ENCODE measurements at regions not wholly inside any gene's neighbourhood (a gene's known extent, or its start where the extent isn't known, plus 50 kb on each side); places are given as distances from the start of the nearest gene placed in this dataset.
"Not testable (repeated sequence)": the region's sequence is repeated elsewhere in the genome, so short reads cannot be mapped to it uniquely, and the experiment has no call there.

DNA sequence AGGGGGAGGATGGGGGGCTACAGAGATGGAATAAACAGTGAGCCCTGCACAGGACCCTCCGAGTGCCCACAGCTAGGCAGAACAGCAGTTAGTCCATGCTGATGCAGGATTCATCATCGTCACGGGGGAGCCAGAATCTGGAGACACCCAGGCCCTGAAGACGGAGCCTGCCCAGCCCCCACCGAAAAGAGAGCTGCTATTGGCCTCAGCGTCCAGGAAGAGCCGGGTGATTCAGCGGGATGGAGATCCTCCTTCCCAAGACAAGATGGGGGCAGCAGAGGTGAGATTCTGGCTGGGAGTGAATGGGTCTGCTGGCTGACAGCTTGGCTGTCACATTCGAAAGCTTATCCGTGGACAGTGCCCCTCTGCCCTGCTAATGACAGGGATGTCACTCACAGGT is 133.6 kb upstream of the CRHR1 start:
- DNase-seq: no peak

DNA sequence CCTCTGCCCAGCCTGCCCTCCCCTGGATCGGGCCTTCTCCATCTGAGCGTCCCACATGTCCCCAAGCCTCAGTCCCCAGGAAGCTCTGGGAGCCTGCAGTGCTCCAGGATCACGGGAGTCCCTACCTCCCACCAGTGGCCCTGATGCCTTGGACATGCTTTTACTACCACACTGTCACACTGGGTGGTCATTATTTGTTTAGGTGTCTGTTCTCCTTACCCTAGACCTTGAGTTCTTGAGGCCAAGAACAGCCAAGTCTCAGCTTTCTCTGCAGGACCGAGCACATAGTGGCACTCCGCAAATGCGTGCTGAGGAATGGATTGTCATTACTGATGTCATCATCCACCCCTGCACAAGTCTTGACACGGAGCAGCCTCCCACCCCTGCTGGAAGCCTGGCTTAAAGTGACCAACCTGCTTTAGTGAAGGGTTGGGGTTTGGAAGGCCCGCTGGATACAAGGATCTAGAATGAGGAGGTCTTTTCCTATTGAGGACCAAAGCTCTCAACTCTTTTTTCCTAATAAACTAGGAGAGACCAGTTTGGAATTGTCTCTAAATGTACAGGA is 132.9 kb upstream of the CRHR1 start:
- no peak for DNase-seq

DNA sequence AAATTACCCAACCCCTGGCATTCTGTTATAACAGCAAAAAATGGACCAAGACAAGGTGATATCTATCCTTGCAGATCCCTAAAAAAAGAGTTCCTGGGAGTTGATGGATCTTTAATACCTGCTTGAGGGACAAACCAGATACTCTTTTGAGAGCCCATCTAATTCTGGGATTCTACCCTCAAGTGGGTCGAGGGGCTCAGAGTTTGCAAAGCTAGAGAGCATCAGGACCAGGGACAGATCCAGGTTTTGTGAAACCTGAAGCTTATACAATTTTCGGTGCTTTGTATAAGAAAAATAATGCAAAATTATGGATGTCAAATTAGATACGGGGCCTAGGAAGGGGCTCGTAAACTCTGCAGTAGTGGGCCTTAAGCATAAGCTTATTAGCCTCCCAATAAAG is 130.5 kb upstream of the CRHR1 start:
- DNase-seq: no peak

DNA sequence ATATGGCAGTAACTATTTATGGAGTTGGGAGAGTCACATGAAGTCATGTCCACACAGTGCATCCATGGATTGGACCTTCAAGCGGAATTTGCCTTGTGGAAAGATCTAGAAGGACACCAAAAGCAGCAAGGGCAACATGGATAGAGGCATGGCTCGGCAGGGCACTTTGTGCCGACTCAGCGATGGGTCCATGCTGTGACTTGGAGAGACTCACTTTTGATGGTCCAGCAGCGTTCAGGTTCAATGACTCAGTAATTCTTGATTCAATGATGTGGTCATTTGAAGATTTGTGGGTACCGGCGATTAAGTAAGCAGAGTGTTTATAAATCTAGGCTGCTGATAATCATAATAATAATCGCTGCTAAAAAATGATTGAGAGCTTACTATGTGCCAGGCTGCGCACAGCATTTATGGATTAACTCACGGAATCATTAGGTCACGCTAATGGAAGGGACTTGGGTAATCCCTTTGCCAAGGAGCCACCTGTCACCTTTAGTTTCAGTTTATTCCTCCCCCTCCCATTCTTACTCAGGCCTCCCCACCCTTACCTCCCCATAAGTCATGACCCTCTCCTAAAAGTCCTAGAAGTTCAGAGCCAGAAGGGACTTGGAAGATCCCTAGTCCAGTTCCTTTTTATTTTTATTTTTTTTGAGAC is 127.5 kb upstream of the CRHR1 start:
- no peak for DNase-seq

DNA sequence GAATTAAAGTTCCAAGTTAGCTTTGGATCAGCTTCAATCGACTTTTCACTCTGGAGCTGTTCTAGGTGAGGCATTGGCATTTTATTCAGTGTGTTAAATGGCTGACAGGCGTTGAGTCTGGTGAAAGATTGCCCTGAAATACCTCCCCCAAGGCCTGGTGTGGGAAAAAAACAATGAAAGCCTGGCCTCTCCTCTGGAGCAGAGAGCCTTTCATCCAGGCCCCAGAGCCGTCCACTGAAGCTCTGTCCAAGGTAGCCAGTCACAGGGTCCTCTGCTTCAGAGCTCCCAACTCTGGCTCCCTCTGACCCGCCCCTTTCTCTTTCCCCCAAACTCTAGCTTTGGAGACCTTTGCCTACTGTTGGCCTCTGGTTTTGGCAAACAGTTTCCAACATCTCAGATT is 123.6 kb upstream of the CRHR1 start:
- DNase-seq: no peak

DNA sequence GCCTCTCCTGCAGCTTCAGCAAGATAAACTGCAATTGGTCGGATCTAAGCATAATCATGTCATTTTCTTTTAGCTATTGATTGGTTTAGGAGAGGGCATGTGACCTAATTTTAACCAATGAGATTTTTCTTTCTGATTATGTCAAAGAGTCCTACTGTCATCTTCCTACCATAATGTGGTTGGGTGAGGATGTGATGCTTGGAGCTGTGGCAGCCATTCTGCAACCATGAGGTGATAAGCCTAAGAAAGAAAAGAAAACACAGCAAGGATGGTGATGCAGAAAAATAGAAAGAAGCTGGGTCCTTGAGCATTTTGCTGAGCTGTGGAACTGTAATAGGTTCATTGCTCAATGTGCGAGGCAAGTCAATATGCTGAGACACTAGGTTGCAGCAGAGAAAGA is 121.7 kb upstream of the CRHR1 start:
- DNase-seq: no peak

DNA sequence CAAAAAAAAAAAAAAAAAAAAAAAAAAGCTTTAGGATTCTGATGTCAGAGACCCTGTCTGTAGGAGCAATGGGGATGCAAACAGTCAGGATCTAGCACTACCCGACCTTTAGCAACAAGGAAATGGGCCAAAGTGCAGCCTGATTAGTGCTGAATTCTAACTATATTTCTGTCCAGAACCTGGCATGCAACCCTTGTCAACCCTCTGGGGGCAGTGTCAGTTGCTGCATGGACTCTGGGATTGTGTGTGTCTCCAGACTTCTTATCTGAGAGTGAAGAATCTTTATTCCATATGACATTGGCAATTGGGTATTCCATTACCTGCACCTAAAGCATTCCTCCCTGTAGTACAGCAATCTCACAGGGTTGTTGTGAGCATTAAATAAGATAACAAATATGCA is 120.3 kb upstream of the CRHR1 start:
- DNase-seq: no peak

DNA sequence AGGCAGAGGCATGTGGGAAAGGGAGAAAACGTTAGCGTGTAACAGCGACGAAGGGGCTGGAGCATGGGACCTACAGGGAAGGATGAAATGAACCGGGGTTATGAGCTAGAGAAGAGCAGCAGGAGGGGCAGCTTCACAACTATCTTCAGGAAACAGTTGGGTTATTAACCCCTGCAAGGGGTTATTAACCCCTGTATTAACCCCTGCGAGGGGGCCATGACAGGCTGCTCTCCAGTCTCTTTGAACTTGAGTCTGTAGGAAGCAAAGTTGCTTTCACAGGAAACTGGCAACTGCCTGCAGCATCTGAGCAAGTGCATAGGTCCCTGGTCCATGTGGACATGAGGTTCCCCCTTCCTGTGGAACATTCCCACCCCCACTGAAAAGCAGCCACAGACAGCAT is 119.2 kb upstream of the CRHR1 start:
- no peak for DNase-seq

DNA sequence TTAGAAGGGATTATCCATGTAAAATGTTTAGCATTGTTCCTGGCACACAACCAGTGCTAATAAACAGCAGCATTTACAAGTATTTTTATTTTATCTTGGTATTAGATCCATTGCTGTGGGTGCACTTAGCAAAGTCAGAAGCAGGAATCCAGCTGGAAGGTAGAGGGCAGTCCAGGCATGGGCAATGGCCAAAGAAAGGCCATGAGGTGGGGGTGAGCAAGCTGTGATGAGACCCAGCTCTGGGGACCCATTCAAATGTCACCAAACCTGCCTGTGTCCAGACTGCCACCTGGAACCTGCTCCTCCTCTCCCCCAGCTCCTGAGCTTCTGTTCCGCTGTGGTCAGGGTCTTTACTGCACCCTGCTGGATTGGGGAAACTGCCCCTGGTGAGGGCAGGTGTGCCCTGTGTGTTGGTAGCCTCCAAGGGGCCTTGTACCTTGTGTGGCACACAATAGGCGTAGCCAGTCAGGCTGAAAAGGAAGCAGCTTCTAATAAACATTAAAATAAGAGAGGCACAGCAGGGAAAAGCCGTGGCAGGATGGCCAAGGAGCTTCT is 118.0 kb upstream of the CRHR1 start:
- DNase-seq: no peak

DNA sequence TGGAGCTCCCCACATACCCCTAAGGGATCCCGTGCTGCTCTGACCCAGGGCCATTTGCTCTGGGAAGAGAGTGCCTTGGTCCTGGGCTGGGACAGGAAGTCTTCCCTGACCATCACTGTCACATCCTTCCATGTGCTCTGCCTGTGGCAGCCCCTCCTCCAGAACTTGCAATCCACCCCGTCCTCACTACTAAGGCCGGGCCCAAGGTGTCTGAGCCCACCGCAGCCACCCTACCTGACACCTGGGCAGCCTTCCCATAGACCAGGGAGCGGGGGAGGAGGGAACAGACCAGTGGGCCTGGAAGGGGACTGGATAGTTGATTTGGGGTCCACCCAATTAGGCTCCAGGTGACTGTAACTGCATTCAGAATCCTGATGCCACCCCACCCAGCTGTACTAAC is 117.5 kb upstream of the CRHR1 start:
- DNase-seq: no peak

DNA sequence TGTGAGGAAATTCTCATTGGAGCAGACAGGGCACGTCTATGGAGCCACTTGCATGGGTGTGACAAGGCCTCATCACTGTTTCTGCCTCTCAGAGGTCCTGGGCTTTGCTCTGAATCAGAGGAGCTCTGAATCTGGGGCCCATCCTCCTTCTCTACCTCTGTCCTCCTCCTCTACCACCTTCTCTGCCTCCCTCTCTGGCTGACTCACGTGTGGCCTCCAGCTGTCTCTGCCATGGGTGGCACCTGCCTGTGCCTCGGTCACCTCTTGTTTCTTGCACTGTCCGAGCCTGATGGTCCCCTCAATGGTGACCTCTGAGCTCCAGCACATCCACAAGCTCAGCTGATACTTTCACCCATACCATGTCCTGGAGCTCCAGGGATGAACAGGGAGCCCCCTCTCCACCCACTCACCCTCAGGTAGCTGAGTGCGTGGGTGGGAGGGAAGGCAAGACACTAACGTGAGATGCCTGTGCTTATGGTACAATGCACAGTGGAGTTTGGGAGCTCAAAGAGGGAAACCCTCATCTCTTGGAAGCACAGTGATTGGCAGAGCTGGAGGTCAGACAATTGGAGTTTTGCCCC is 116.4 kb upstream of the CRHR1 start:
- no peak for DNase-seq

DNA sequence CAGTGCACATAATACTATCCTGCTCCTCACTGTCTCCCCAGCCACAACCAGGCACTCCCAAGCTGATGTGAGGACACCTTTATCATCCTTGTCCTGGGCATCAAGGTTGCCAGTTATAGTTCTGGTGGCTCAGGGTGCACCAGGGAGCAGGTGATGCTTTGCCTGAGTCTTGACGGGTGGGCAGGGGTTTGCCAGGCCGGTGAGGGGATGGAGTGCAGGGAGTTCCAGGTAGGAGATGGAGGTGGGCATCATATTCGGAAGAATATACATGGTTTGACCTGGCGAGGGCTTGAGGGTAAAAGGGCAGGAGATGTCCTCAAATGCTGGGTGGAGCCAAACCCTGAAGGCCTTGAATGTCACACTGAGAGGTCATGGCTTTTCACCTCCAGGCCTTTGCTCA is 115.8 kb upstream of the CRHR1 start:
- DNase-seq: no peak

DNA sequence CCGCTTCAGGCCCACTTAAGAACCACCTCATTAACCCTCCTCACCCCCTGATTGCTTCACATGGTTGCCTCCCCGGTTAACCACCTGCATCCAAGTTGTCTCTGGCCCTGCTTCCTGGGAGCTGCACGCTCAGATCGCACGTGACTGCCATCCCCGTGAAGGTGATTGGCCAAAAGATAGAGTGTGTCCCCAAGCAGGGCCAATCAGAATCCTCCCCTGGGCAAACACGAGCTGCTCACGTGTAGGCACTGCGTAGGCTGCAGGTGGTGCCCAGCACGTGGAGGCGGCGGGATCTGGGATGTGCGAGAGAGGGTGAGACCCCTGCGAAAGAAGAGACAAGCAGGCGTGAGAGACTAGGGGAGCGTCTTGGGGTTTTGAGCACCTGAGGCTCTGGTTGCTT is 111.8 kb upstream of the CRHR1 start:
- no peak for DNase-seq

DNA sequence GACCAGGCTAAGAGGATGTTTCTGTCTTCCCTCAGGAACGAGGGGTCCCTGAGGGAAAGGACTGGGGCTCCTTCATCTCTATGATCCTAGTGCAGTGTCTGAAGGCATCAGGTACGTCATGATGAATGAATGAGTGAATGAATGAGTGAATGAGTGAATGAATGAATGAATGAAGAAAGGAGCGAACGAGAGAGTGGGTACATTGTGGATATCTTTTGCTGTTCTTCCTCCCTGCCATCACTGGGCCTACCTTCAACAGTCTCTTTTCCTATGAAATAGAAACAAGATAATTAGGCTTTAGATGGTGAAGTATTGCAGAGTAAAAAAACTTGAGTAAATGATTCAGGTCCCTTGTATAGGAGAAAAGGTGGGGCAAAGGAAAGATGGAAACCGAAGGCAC is 111.3 kb upstream of the CRHR1 start:
- DNase-seq: no peak

DNA sequence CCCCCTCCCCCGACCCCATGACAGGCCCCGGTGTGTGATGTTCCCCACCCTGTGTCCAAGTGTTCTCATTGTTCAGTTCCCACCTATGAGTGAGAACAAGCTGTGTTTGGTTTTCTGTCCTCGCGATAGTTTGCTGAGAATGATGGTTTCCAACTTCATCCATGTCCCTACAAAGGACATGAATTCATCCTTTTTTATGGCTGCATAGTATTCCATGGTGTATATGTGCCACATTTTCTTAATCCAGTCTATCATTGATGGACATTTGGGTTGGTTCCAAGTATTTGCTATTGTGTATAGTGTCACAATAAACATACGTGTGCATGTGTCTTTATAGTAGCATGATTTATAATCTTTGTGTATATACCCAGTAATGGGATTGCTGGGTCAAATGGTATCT is 110.4 kb upstream of the CRHR1 start:
- DNase-seq: not testable (repeated sequence)

DNA sequence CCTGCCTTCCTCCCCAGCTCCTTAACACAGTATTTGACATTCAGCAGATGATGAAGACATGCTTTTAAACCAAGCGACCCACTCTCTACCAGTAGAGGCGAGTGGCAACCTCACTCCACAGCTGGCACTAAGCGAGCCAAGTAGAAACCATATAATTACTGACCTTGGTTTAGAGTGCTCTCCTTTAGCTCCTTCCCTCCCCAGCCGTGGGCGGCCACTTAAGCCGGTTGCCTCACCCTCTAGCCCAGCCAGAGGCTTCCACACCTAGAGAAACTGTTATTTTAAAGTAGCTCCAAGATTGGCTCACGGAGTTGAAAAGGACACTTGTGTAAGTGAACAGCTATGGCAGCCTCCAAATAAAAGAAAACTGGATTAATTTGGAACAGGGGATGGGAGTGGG is 109.1 kb upstream of the CRHR1 start:
- DNase-seq: no peak

DNA sequence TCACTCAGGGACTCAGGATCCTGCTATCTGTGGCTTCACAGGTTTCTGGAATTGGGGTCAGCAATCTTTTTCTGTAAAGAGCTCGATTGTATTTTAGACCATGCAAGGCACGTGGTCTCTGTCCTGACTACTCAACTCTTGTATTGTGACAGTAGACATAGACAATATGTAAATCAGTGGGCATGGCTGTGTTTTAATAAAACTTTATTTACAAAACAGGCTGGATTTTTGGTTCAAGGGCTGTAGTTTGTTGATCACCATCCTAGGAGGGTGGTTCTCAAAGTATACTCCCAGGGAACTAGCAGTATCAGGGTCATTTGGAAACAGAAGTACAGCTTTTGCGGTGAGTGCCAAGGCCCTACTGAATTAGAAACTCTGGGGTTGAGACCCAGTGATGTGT is 108.2 kb upstream of the CRHR1 start:
- no peak for DNase-seq

DNA sequence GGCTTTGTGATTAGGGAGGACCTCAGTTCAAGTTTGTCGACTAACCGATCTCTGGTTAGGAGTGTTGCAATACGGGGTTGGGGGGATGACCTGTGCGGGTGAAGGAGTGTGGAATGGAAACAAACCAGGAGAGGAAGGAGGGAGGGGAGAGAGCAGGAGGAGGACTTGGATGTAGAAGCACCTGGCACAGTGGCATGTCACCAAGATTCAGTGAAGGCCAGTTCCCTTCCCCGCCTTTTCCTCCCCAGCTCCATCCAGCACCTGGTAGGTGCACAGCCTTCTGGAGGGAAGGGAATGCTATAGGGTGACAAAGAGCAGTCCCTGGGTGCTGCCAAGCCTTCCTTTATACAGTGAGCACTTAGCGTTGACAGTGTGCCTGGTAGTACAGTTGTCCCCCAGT is 107.4 kb upstream of the CRHR1 start:
- no peak for DNase-seq

DNA sequence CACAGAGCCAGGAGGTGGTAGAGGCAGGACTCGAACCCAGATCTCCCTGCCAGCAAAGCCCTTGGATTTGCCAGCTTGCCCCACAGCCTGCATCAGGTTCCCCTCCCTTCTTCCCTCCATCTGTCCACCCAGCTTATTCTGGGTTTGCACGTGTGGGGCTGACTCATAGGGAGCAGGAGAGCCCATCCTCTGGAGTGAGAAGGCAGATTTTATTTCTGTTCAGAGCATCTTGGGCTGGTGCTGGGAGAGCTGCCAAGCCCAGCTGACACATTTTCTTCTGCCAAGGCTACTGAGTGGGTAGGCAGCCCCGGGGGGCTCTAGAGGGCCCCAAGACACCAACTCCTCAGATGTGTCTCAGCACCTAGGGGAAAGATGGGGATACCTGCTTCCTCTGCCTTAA is 106.3 kb upstream of the CRHR1 start:
- DNase-seq: no peak

DNA sequence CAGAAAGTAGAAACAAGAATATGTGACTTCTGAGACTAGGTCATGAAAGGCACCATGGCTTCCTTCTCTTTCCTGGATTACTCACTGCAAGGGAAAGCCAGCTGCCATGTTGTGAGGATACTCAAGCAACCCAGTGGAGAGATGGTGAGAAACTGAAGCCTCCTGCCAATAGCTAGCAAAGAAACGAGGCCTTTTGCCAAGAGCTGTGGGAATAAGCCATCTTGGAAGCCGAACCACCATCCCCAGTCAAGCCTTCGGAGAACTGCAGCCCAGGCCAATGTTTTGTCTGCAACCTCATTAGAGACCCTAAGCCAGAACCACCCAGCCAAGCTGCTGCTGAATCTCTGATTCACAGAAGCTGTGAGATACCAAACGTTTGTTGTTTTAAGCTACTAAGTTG is 104.7 kb upstream of the CRHR1 start:
- no peak for DNase-seq

DNA sequence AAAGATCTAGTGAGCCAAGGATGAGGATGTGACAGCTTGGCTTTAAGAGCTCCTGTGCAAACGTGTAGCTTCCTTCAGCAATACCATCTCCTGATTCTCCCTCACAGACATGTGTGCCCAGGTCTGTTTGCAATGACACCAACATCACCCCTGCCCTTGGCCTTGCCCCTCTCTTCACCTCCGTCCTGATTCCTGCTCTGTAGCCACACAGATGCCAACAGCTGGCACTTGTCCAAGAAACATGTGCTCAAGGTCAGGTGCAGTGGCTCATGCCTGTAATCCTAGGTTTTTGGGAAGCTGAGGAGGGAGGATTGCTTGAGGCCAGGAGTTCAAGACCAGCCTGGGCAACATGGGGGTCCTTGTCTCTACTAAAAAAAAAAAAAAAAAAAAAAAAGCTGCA is 103.8 kb upstream of the CRHR1 start:
- no peak for DNase-seq

DNA sequence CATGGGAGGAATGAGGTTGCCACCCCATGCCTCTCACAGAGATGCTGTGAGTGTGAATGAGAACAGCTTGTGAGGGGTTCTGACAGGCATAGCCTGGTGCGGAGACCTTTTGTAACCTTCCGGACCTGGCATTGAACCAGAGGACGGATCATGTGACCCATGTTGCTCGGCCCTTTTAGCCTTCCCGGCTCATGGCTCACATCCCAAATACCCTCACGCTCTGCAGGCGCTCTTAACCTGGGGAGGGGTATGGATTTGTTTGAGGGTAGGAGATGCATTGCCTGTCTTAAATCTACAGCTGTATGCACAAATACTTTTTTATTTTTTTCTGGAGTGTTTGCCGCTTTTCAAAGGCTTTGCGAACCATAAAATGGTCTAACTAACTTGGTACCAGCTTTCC is 102.4 kb upstream of the CRHR1 start:
- DNase-seq: no peak

DNA sequence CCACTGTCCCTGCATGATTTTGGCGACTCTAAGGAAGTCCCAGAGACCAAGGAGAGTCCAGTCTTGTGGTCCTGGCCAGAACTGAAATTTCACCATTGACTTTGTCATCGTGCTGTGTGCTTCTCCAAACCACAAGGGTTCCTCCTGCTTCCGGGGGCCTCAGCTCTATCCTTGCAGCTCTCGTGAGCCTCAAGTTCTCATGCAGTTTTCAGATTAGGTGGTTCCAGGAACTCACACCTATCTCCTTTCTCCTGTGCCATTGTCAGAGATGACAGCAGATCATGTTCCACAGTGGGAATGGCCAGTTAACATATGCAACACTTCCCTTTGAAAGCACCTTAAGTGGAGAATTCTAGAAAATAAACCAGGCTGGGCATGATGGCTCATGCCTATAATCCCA is 97.9 kb upstream of the CRHR1 start:
- DNase-seq: no peak

DNA sequence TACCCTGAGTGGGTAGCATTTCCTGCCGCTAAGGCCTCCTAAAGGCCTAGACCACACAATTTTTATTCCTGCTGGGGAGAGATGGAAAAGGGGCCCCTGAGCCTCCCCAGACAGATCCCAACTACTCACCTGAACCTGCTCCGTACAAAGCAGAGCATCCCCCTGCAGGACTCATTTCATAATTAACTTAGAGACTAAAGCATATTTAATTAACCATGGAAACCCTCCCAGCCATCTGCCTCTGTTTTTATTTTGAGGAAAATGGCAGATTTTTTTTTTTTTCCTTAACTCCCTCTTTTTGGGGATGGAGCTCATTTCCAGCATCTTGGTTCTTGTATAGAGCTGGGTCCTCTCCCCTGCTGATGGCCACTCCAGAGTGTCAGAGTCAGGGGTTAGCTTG is 96.5 kb upstream of the CRHR1 start:
- DNase-seq: no peak

DNA sequence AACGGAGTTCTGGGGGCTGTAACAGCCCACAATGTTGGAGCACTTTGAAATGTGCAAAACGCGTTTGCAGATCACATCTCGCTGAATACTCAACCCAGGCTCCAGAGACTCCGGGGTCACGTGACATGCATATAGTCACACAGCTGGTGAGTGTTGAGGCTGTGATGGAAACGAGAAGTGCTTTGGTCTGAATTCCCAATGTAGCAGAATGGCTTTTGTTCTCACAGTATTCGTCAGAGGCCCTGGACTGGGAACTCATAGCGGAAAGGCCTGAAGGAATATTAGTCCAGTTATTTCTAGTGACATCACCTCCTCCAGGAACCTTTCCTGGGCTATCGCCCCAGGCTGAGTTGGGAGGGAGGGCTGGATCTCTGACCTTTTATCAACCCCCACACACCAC is 95.8 kb upstream of the CRHR1 start:
- DNase-seq: no peak
